Cardiac fibroblast (primary cell): ENCODE measurements at regions not wholly inside any gene's neighbourhood (a gene's known extent, or its start where the extent isn't known, plus 50 kb on each side); places are given as distances from the start of the nearest gene placed in this dataset.
"Not testable (repeated sequence)": the region's sequence is repeated elsewhere in the genome, so short reads cannot be mapped to it uniquely, and the experiment has no call there.

Experiments
- DNase-seq, 2 donors: peaks; one replicate each; pipeline versions ENCODE4 v3.0.0 to v3.0.0-alpha.2; 2010; ENCODE audit warnings: low read depth in 2 of 2
- H3K4me3 ChIP-seq, 2 donors: replicated peaks in 1 of 2; 1 replicate in 1 of 2; 2 replicates in 1 of 2; pipeline ENCODE4 v1.5.1; 2011; ENCODE audit warnings: low read depth in 2 of 2, low read length in 2 of 2, mild to moderate bottlenecking in 2 of 2, moderate library complexity in 1 of 2
- CTCF ChIP-seq: IDR thresholded peaks from one replicate; pipeline ENCODE4 v1.5.1; 2011; ENCODE audit warnings: low read depth, mild to moderate bottlenecking, low read length, inconsistent platforms

- DNase-seq = no peak
- TF ChIP-seq CTCF = no peak
- no peak overlapping the region for H3K4me3 ChIP-seq
These were observed 1671.0 kb upstream of the B3GALT2 start for GRCh38 chr1:194857413-194857812.

GRCh38 chr1:194848846-194849245, 1662.4 kb upstream of the B3GALT2 start:
- no peak for TF ChIP-seq CTCF
- no peak for DNase-seq
- no peak overlapping the region for H3K4me3 ChIP-seq

- TF ChIP-seq CTCF = no peak
- DNase-seq = no peak
- H3K4me3 ChIP-seq = no peak overlapping the region
These were observed 1660.1 kb upstream of the B3GALT2 start for GRCh38 chr1:194846488-194846887.

- no peak overlapping the region for H3K4me3 ChIP-seq
- no peak for DNase-seq
- TF ChIP-seq CTCF = no peak
These were observed 1656.7 kb upstream of the B3GALT2 start for GRCh38 chr1:194843077-194843476.

- no peak overlapping the region for H3K4me3 ChIP-seq
- TF ChIP-seq CTCF = no peak
- DNase-seq = no peak
These were observed 1646.7 kb upstream of the B3GALT2 start for GRCh38 chr1:194833111-194833510.

- not testable (repeated sequence) for H3K4me3 ChIP-seq, DNase-seq
These were observed 1645.2 kb upstream of the B3GALT2 start for GRCh38 chr1:194831595-194831994.

GRCh38 chr1:194830387-194830786, 1644.0 kb upstream of the B3GALT2 start:
- DNase-seq = no peak
- TF ChIP-seq CTCF = no peak
- H3K4me3 ChIP-seq = no peak overlapping the region
